HG03342 (cell line): ENCODE measurements at regions not wholly inside any gene's neighbourhood (a gene's known extent, or its start where the extent isn't known, plus 50 kb on each side); places are given as distances from the start of the nearest gene placed in this dataset.
"Not testable (repeated sequence)": the region's sequence is repeated elsewhere in the genome, so short reads cannot be mapped to it uniquely, and the experiment has no call there.

Source experiments
- ATAC-seq: cut with Tn5 transposase; IDR thresholded peaks from one replicate; pipeline ENCODE4 v1.9.1; 2021; ENCODE audit warnings: mild to moderate bottlenecking, moderate library complexity; ENCODE audit not compliant: unreplicated experiment

- not testable (repeated sequence) for ATAC-seq
These were observed 56.9 kb upstream of the NBPF20 start for GRCh38 chr1:145482214-145482860.

DNA sequence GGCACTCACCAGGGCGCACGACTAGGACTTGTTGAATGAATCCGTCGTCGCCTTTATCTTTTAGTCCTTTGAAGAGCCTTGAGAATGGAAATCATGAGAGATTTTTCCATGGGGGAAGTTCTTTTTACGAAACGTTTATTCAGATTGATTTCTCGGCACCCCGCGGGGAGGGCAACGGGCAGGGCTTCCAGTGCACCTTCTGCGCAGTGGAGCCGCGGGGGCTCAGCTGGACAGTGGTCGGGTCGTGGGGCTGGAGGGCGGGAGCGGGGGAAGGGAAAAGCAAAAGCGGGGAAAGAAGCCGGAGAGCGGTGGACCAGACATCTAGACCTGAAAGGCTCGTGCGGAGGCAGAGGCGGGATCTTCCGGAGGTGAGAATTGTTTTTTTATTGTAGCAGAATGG lies 50.6 kb upstream of the NBPF20 start:
- ATAC-seq: not testable (repeated sequence)

DNA sequence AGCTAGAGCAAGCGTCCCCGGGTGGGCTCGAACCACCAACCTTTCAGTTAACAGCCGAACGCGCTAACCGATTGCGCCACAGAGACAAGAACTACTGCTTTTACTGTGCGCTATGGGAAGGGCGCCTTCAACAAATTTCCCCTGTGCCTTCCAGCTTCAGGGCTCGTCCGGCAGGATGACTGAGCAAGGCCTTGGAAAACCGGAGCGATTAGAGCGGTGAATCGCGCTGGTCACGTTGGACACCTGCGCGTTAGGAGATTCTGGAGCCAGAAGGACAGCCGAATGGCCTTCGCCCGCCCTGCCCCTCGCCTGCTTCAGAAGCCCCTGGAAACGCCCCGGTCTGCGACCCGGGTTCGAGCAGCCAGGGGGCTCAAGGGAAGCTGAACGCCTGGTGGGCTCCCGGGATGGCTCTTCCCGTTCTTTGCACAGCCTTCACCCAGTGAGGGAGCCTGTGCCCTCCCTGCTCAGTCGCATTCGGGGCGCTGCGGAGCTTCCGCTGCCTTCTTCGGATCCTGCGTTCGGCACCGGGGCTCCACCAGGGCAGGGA lies 50.0 kb upstream of the NBPF20 start:
- ATAC-seq: not testable (repeated sequence)
